ENCODE measurements at regions not wholly inside any gene's neighbourhood (a gene's known extent, or its start where the extent isn't known, plus 50 kb on each side); places are given as distances from the start of the nearest gene placed in this dataset.

GRCh38 chr2:226364217-226364616, 435.4 kb downstream of the IRS1 start:
- no peak for TF ChIP-seq POLR2A (IDR thresholded peaks at IDR 0.05)
- TF ChIP-seq CTCF (IDR thresholded peaks at IDR 0.05): no peak

Measured in testis (tissue), 2 donors.